ENCODE measurements at regions not wholly inside any gene's neighbourhood (a gene's known extent, or its start where the extent isn't known, plus 50 kb on each side); places are given as distances from the start of the nearest gene placed in this dataset.
"Not testable (repeated sequence)": the region's sequence is repeated elsewhere in the genome, so short reads cannot be mapped to it uniquely, and the experiment has no call there.

DNA sequence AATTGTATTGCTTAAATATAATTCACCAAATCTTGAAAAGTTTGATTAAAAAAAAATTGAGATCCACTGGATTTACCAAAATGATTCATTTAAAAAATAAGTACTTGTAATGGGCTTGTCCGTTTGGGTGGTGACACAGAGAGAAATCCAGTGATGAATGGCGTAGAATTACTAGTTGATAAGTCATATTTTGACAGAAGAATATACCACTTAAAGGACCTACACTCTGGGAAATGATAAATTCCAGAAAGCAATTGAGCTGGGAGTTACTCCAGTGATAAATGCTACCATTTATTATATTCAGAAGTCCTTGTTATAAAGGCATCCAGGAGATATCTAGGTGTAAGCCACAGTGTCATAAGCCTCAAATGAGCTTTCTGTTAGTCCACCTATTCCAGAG, 141.8 kb upstream of the CFAP20DC start:
- TF ChIP-seq ZNF274 (IDR thresholded peaks at IDR 0.05; ENCODE audit: low read depth, low read length), result no peak
- H3K4me3 ChIP-seq (ENCODE audit: low read length), result no peak overlapping the region

DNA sequence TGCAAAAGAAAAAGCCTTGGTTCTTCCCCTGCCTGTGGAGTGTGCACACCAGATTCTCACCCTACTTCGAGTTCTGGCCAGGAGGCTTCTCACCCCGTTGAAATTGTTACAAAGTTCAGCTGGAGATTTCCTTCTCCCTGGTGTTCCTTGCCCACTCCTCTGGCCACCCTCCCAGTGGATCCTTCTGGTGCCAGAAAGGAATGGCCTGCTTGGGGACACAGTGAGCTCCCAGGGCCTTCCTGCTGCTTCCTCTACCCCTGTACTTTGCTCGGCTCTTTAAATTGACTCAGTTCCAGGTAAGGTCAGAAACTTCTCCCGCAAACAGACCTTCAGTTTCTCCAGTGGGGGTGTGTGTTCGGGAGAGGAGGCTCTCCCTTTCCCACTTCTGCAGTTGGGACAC, 140.1 kb upstream of the CFAP20DC start:
- TF ChIP-seq ZNF274 (IDR thresholded peaks at IDR 0.05; ENCODE audit: low read depth, low read length), result no peak
- H3K4me3 ChIP-seq (ENCODE audit: low read length), result no peak overlapping the region

DNA sequence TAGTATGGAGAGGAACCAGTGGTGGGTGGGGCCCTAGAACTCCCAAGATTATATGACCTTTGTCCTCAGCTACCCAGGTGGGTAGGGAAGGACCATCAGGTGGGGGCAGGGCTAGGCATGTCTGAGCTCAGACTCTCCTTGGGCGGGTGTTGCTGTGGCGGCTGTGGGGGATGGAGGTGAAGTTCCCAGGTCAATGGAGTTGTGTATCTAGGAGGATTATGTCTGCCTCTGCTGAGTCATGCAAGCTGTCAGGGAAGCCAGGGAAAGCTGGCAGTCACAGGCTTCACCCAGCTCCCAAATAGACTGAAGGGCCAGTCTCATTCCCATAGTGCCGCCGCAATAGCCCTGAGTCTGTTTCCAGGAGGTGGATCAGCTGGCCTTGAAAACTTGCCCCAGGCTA, 139.7 kb upstream of the CFAP20DC start:
- TF ChIP-seq ZNF274 (IDR thresholded peaks at IDR 0.05; ENCODE audit: low read depth, low read length), result no peak

DNA sequence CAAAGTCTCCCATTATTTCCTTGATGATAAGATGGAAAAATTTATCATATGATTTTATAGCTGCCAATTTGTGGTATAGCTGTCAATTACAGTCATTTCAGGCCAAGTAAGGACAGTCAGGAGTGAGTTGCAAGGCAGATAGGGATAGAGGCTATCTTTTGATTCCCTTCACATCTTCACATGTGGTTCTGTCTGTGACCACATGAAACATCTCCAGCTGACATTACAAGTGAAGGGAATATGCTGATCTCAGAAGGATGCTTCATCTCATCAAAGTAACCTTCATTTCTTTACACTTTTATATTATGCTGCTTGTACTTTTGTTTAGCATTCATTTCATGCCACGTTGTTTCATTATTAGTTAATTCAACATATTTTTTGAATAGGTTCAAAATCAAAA, 136.9 kb upstream of the CFAP20DC start:
- no peak for TF ChIP-seq ZNF274 (IDR thresholded peaks at IDR 0.05; ENCODE audit: low read depth, low read length)

More for the DNA sequence above, 139.7 kb upstream of the CFAP20DC start:
- no peak overlapping the region for H3K4me3 ChIP-seq (ENCODE audit: low read length)

DNA sequence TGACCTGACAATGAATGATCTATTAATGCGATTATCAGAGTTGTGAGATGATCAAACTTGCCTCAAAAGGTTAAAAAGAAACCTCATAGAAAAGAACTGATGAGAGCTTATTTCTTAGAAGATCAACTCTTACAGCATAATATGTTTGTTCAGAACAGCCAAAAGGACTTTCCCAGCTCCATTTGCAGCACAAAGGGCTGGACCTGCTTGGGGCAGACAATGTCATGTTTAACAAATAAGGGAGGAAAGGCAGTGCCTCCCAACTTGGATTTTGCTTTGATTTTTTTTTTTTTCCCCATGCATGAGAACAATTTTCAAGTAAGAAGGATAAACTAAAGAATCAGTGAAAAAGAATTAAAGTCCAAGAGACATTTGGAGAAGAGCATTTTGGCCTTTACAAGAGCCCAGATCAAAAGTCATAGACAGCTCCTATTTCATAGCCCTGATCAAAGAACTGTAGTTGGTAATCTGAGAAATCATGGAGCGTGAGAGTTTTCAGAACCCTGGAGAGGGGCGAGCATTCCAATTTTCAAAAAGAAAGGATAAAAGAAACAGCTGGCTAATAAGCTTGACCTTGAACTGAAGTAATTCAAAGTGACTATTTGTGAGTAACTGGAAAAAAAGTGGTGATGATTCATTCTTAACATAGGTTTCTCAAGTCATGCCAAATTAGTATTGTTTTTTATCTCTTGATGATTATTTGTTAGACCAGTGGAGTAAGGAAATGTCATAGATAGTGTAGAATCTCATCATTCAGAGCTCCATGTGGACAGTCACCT, 136.0 kb upstream of the CFAP20DC start:
- H3K4me3 ChIP-seq (ENCODE audit: low read length), result no peak overlapping the region
- TF ChIP-seq ZNF274 (IDR thresholded peaks at IDR 0.05; ENCODE audit: low read depth, low read length), result no peak

More for the DNA sequence above, 136.9 kb upstream of the CFAP20DC start:
- no peak overlapping the region for H3K4me3 ChIP-seq (ENCODE audit: low read length)

DNA sequence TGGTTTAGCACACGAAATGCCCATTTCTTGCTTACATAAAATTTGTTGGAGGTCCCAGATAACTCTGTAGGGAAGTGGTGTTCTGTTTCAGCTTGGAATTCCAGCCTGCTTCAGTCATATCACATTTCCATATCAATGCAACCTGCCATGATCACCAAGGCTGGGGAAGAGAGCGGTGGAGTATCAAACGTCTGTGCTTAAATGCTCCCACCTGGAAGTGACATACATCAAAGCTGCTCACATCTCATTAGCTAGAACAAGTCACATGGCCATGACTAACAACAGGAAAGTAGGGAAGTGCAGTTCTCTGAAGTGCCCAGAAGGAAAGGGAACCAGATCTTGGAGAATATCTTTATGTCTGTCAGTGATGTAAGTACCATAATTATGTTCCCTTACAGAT, 130.2 kb upstream of the CFAP20DC start:
- no peak overlapping the region for H3K4me3 ChIP-seq (ENCODE audit: low read length)
- no peak for TF ChIP-seq ZNF274 (IDR thresholded peaks at IDR 0.05; ENCODE audit: low read depth, low read length)

DNA sequence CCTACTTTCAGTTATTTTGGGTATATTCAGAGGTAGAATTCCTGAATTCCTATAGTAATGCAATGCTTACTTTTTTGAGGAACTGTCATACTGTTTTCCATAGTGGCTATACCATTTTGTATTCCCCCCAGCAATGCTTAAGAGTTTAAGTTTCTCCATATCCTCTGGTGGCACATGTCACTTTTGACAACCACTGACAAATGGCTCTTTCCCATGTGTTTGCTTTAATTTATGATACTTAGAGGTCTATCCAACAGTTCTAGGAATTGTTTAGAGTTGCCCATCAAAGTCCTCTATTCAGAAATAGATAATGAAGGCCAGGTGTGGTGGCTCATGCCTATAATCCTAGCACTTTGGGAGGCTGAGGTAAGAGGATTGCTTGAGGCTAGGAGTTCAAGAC, 128.9 kb upstream of the CFAP20DC start:
- no peak for TF ChIP-seq ZNF274 (IDR thresholded peaks at IDR 0.05; ENCODE audit: low read depth, low read length)
- no peak overlapping the region for H3K4me3 ChIP-seq (ENCODE audit: low read length)

DNA sequence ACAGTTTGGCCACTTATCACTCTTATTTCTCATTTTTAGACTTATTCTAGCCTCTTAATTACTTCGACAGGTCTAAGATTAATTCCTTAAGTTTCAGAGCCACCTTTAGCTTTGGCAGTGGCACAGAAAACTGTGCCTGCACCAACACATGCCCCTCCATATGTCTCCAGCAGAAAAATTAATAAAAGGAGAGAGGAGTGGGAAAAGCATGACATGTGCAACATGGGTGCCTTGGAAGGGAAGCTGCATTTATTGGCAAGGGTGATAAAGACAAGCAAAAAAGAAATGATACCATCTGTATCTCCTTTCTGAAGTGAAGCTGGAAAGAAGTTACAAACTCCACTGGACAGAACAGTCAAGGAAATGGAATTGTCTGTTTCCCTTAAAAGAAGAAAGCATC, 121.7 kb upstream of the CFAP20DC start:
- TF ChIP-seq ZNF274 (IDR thresholded peaks at IDR 0.05; ENCODE audit: low read depth, low read length), result no peak
- H3K4me3 ChIP-seq (ENCODE audit: low read length), result no peak overlapping the region

DNA sequence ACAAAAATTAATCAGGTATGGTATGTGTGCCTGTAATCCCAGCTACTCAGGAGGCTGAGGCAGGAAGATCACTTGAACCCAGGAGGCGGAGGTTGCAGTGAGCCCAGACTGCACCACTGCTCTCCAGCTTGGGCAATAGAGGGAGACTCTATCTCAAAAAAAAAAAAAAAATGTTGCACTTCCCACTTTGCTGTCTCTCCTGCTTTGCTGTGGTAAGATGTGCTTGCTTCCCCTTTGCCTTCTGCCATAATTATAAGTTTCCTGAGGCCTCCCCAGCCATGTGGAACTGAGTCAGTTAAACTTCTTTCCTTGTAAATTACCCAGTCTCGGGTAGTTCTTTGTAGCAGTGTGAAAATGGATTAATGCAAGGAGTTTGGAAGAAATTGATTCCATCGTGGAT, 120.3 kb upstream of the CFAP20DC start:
- not testable (repeated sequence) for H3K4me3 ChIP-seq (ENCODE audit: low read length)

DNA sequence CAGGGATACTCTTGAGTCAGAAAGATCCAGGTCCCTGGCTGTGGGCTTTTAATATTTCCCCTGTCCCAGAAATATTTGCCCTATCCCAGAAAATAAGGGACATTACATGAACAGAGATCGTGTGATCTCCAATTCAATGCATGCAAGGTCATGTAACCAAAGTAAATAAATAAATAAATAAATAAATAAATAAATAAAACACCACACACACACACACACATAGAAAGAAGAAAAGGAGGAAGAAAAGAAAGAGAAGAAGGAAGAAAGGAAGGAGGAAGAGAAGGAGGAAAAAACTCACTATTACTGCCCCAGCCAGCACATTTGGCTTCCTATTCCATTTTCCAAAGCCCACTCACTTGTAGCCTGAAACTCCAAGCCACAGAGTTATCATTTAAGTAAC, 117.9 kb upstream of the CFAP20DC start:
- no peak for TF ChIP-seq ZNF274 (IDR thresholded peaks at IDR 0.05; ENCODE audit: low read depth, low read length)
- no peak overlapping the region for H3K4me3 ChIP-seq (ENCODE audit: low read length)

DNA sequence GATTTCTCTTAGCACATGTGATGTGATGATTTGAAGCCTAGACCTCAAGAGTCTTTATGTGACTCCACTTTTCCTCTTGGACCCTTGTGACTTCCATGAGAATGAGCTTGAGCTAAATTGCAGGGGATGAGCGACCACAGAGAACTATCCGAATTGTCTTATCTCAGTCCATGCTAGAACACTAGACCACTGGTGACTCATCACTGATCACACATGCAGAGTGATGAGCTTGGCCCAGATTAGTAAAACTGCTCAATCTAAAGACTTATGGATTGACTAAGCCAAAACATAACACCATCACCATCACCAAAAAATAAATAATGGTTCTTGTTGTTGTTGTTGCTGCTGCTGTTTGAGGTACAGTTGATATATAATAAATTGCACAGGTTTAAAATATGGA, 114.1 kb upstream of the CFAP20DC start:
- H3K4me3 ChIP-seq (ENCODE audit: low read length), result no peak overlapping the region
- TF ChIP-seq ZNF274 (IDR thresholded peaks at IDR 0.05; ENCODE audit: low read depth, low read length), result no peak

DNA sequence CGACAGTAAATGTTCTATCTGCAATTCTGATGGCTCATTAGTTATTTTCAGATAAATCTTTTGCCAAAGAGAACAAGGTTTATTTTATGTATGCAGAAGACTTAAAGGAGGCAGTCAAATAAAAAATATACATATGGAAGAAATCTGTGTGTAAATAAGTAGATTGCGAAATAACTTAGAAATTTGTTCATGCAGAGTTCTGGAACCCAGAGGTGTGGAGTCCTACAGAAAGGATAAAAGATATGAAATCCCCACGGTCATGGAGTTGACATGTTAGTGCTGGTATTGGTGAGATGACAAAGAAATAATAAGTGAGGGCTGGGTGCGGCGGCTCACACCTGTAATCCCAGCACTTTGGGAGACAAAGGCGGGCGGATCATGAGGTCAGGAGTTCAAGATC, 111.2 kb upstream of the CFAP20DC start:
- TF ChIP-seq ZNF274 (IDR thresholded peaks at IDR 0.05; ENCODE audit: low read depth, low read length), result no peak
- no peak overlapping the region for H3K4me3 ChIP-seq (ENCODE audit: low read length)

DNA sequence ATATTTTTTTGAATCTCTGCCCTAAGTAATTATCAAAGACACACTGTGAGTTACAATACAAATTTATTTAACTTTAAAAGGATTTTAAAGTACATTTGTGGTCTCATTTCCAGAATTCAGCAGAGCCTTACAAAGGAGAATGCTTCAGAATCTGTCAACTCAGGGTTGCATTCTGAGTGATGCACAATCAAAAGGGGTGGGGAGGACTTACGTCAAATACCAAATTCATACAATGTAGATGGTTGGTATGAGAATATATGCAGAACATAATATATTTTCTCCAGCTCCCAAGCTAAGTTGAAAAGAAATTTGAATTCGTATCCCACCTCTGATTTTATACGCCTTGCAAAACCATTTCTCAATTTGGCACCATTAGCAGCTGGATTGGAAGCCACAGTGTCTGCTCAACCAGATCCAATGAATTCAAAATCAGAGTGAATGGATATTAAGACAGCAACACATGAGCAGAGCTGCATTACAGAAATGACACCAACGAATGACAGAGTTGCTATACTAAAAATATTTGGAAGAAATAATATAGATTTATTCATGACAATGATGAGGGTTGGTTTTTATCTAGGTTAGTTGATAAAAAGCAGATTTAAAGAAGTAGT, 110.4 kb upstream of the CFAP20DC start:
- TF ChIP-seq ZNF274 (IDR thresholded peaks at IDR 0.05; ENCODE audit: low read depth, low read length), result no peak
- H3K4me3 ChIP-seq (ENCODE audit: low read length), result no peak overlapping the region

DNA sequence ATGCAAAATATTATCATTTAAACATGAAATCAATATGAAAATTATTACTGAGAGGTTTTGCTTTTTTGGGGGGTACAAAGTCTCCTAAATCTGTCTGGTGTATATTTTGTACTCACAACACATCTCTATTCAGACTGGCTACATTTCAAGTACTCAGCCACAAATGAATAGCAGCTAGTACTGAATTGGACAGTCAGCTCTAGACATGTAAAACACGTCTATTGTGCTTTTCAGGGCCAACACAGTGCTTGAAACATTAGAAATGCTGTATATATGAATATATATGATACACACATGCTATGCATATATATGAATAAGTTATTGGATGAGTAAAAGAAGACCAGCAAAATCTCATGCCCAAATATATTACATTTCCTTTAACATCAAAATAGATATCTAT, 103.8 kb upstream of the CFAP20DC start:
- TF ChIP-seq ZNF274 (IDR thresholded peaks at IDR 0.05; ENCODE audit: low read depth, low read length), result no peak
- no peak overlapping the region for H3K4me3 ChIP-seq (ENCODE audit: low read length)

DNA sequence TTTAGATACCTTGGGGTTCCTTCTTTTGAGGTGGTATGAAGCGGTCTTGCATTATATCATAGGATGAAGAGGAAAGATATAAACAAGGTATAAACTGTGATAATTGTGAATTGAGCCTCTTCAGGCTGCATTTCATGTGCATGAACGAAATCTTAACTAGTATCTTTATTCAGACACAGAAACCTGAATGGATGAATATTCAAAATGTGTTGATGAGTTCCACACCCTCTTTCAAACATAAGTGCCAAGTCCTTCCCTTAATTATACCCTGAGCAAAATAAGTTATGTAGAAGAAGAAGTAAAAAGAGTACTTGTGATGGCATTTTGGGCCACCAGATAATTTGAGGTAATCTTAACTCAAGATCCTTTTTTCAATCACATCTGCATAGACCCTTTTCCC, 103.1 kb upstream of the CFAP20DC start:
- no peak for TF ChIP-seq ZNF274 (IDR thresholded peaks at IDR 0.05; ENCODE audit: low read depth, low read length)

DNA sequence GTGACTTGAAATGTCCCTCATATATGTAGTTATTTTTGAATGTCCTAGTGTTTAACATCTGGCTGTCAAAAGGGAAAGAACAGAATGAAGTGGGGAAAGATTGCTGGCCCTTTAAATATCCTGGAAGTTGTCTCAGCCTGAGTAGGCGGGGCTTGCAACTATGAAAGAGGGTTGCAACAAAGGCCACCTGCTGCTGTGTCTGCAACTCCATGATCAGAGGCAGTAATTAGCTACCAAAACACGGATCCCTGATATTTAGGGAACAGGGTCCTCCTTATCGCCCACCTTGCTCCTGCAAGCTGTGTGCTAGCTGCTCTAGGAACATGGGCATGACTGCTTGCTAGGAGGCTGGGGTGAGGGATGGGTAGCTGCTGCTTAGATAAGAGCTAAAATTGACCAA, 100.2 kb upstream of the CFAP20DC start:
- TF ChIP-seq ZNF274 (IDR thresholded peaks at IDR 0.05; ENCODE audit: low read depth, low read length), result no peak
- H3K4me3 ChIP-seq (ENCODE audit: low read length), result no peak overlapping the region

More for the DNA sequence above, 103.1 kb upstream of the CFAP20DC start:
- H3K4me3 ChIP-seq (ENCODE audit: low read length), result no peak overlapping the region
